ENCODE measurements at regions not wholly inside any gene's neighbourhood (a gene's known extent, or its start where the extent isn't known, plus 50 kb on each side); places are given as distances from the start of the nearest gene placed in this dataset.

DNA sequence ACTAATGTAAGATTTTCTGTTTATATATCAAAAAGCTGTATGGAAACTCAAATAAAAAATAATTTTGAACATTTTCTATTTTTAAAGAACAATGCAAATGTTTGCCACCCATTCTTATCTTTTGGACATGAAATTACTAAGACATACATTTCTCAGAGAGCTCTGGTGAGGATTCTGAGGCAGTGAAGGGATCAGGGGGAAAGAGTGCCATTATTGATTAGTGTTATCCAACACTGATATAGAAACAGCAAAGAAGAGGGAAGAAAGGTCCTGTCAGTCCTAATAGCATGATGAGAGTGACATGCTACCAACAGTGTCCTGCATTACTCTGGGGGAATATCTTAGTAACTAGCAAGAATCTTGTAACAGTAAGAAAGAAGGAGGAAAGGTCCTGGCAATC lies 282.2 kb downstream of the RPL10L start:
- Histone ChIP-seq H3K27ac (ENCODE audit: insufficient read depth, low read depth, low read length) (no peak overlapping the region), H3K4me3 (replicated peaks in 1 of 3; ENCODE audit: insufficient read depth in 1 of 3, low read depth in 1 of 3, low read length in 3 of 3) (no peak overlapping the region), H2AFZ (ENCODE audit: low read depth, low read length) (no peak overlapping the region), H4K20me1 (replicated peaks; ENCODE audit: control insufficient read depth, extremely low read depth, insufficient read depth, low read length) (no peaks in the 10 kb centered on the region), H3K9me3 (replicated peaks; ENCODE audit: control insufficient read depth, insufficient read depth, low read length) (no peaks in the 10 kb centered on the region), H3K36me3 (ENCODE audit: control insufficient read depth in 2 of 2, extremely low read depth in 1 of 2, insufficient read depth in 2 of 2, low read length in 2 of 2) (no peaks in the 10 kb centered on the region), H3K4me1 (ENCODE audit: control insufficient read depth, extremely low read depth, insufficient read depth, low read length) (no peaks in the 10 kb centered on the region), H3K4me2 (ENCODE audit: insufficient read depth, low read length) (no peak overlapping the region), H3K9ac (replicated peaks; ENCODE audit: extremely low read depth, insufficient read depth, low read length) (no peak overlapping the region), H3K9me1 (replicated peaks; ENCODE audit: control insufficient read depth, extremely low read depth, insufficient read depth, low read length) (no peaks in the 10 kb centered on the region), H3K27me3 (ENCODE audit: control insufficient read depth in 2 of 2, insufficient read depth in 2 of 2, low read length in 2 of 2) (no peaks in the 10 kb centered on the region), H3K79me2 (ENCODE audit: control insufficient read depth, insufficient read depth, low read length) (no peaks in the 10 kb centered on the region)
- dilution Hi-C loops (cut with MboI; ENCODE audit: extremely low pct_ligation_motif_present, low sequenced_read_pairs): no loop called here
- ChIA-PET CTCF (interaction anchor here (0.6 kb wide), 1 partner anchor 298 kb away, joined by 3 read pairs; no protein-coding TSS in a partner anchor), POLR2A (no interaction called here)
- BruUV-seq (replicated peaks): no TSS peak
- TF ChIP-seq POLR2A (IDR thresholded peaks at IDR 0.05; ENCODE audit: low read depth, low read length) (no peak), POLR2AphosphoS5 (IDR thresholded peaks at IDR 0.05; ENCODE audit: insufficient read depth, low read depth, low read length) (no peak), JUN (IDR thresholded peaks at IDR 0.05; ENCODE audit: borderline replicate concordance, insufficient read depth, insufficient read length, low read depth) (no peak), GATA2 (IDR thresholded peaks at IDR 0.05; ENCODE audit: insufficient read depth, insufficient read length, low read depth, low read length) (no peak), EZH2 (IDR thresholded peaks at IDR 0.05; ENCODE audit: borderline replicate concordance, low read depth, low read length, severe bottlenecking) (no peak)
- TF ChIP-seq, protein P1, sequence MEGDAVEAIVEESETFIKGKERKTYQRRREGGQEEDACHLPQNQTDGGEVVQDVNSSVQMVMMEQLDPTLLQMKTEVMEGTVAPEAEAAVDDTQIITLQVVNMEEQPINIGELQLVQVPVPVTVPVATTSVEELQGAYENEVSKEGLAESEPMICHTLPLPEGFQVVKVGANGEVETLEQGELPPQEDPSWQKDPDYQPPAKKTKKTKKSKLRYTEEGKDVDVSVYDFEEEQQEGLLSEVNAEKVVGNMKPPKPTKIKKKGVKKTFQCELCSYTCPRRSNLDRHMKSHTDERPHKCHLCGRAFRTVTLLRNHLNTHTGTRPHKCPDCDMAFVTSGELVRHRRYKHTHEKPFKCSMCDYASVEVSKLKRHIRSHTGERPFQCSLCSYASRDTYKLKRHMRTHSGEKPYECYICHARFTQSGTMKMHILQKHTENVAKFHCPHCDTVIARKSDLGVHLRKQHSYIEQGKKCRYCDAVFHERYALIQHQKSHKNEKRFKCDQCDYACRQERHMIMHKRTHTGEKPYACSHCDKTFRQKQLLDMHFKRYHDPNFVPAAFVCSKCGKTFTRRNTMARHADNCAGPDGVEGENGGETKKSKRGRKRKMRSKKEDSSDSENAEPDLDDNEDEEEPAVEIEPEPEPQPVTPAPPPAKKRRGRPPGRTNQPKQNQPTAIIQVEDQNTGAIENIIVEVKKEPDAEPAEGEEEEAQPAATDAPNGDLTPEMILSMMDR (IDR thresholded peaks at IDR 0.05; ENCODE audit: extremely low read depth in 1 of 2, insufficient read depth in 1 of 2, low read depth in 1 of 2, low read length in 2 of 2): no peak
- intact Hi-C loops (cut with micrococcal nuclease): no loop called here
- FAIRE-seq: no peak
- no peak for DNase-seq (ENCODE audit: low read depth, low spot score)

- H2AFZ ChIP-seq (ENCODE audit: low read depth, low read length): no peak overlapping the region
- H3K36me3 ChIP-seq (ENCODE audit: control insufficient read depth in 2 of 2, extremely low read depth in 1 of 2, insufficient read depth in 2 of 2, low read length in 2 of 2): no peaks in the 10 kb centered on the region
- CTCF ChIA-PET: no interaction called here
- TF ChIP-seq, protein P1 (IDR thresholded peaks at IDR 0.05; ENCODE audit: extremely low read depth in 1 of 2, insufficient read depth in 1 of 2, low read depth in 1 of 2, low read length in 2 of 2): no peak
- TF ChIP-seq FOS (IDR thresholded peaks at IDR 0.05; ENCODE audit: borderline replicate concordance, insufficient read depth, low read length) (no peak), GATA2 (IDR thresholded peaks at IDR 0.05; ENCODE audit: insufficient read depth, insufficient read length, low read depth, low read length) (no peak), MYC (IDR thresholded peaks at IDR 0.05; ENCODE audit: low read depth, low read length) (no peak), POLR2AphosphoS5 (IDR thresholded peaks at IDR 0.05; ENCODE audit: insufficient read depth, low read depth, low read length) (no peak), MAX (IDR thresholded peaks at IDR 0.05; ENCODE audit: insufficient read depth, insufficient read length) (no peak), JUN (IDR thresholded peaks at IDR 0.05; ENCODE audit: borderline replicate concordance, insufficient read depth, insufficient read length, low read depth) (no peak), EZH2 (IDR thresholded peaks at IDR 0.05; ENCODE audit: borderline replicate concordance, low read depth, low read length, severe bottlenecking) (no peak), POLR2A (IDR thresholded peaks at IDR 0.05; ENCODE audit: low read depth, low read length) (no peak)
- no peaks in the 10 kb centered on the region for H4K20me1 ChIP-seq (replicated peaks; ENCODE audit: control insufficient read depth, extremely low read depth, insufficient read depth, low read length)
- no peak overlapping the region for H3K4me3 ChIP-seq (replicated peaks in 1 of 3; ENCODE audit: insufficient read depth in 1 of 3, low read depth in 1 of 3, low read length in 3 of 3)
- intact Hi-C loops (cut with micrococcal nuclease): no loop called here
- no peak overlapping the region for H3K27ac ChIP-seq (ENCODE audit: insufficient read depth, low read depth, low read length)
- BruUV-seq (replicated peaks): no TSS peak
- dilution Hi-C loops (cut with MboI; ENCODE audit: extremely low pct_ligation_motif_present, low sequenced_read_pairs): no loop called here
- FAIRE-seq: no peak
- no peak overlapping the region for H3K9ac ChIP-seq (replicated peaks; ENCODE audit: extremely low read depth, insufficient read depth, low read length)
- no peaks in the 10 kb centered on the region for H3K79me2 ChIP-seq (ENCODE audit: control insufficient read depth, insufficient read depth, low read length)
- H3K27me3 ChIP-seq (ENCODE audit: control insufficient read depth in 2 of 2, insufficient read depth in 2 of 2, low read length in 2 of 2): no peaks in the 10 kb centered on the region
- no peak for DNase-seq (ENCODE audit: low read depth, low spot score)
- H3K4me2 ChIP-seq (ENCODE audit: insufficient read depth, low read length): no peak overlapping the region
- H3K9me1 ChIP-seq (replicated peaks; ENCODE audit: control insufficient read depth, extremely low read depth, insufficient read depth, low read length): no peaks in the 10 kb centered on the region
- H3K4me1 ChIP-seq (ENCODE audit: control insufficient read depth, extremely low read depth, insufficient read depth, low read length): no peaks in the 10 kb centered on the region
- H3K9me3 ChIP-seq (replicated peaks; ENCODE audit: control insufficient read depth, insufficient read depth, low read length): no peaks in the 10 kb centered on the region
- POLR2A ChIA-PET: no interaction called here
These were observed 283.3 kb downstream of the RPL10L start for GRCh38 chr14:46368275-46368674.
